H1 (cell line): ENCODE measurements at regions not wholly inside any gene's neighbourhood (a gene's known extent, or its start where the extent isn't known, plus 50 kb on each side); places are given as distances from the start of the nearest gene placed in this dataset.

Experiments
- CTCF ChIA-PET: fragments of 300-600 bp; sonication (Branson Sonifier 250); formaldehyde crosslinking; loops from one replicate; lab custom pipeline; 2021; ENCODE audit not compliant: partially characterized antibody; lab: Charles Lee
- POLR2A ChIA-PET: fragments of 300-600 bp; sonication (Branson Sonifier 250); formaldehyde crosslinking; loops from one replicate; lab custom pipeline; 2021; ENCODE audit warnings: inconsistent platforms; ENCODE audit not compliant: partially characterized antibody; lab: Charles Lee
- DNase-seq, 2 experiments: peaks; one replicate each; pipeline versions ENCODE4 v3.0.0 to v3.0.0-alpha.2; 2010 to 2022; ENCODE audit warnings: low spot score in 2 of 2, low read depth in 1 of 2, mixed read lengths in 1 of 2
- FAIRE-seq: peaks from 2 replicates; lab custom pipeline; 2011; peaks lifted over from hg19 to GRCh38; lab: Jason Lieb, UNC
- H2AFZ ChIP-seq: 2 replicates; pipeline ENCODE4 v1.8.1; 2012; ENCODE audit warnings: low read length, inconsistent platforms
- H2AK5ac ChIP-seq: 2 replicates; pipeline ENCODE4 v1.6.1; 2013; ENCODE audit warnings: low read depth, low read length
- H2BK120ac ChIP-seq: replicated peaks from 2 replicates; pipeline ENCODE3; 2013; ENCODE audit warnings: low read depth, low read length, inconsistent platforms
- H2BK12ac ChIP-seq: 2 replicates; pipeline ENCODE4 v1.6.1; 2013; ENCODE audit warnings: low read depth, low read length
- H2BK15ac ChIP-seq: 2 replicates; pipeline ENCODE4 v1.6.1; 2013; ENCODE audit warnings: low read length
- H2BK20ac ChIP-seq: 2 replicates; pipeline ENCODE4 v1.6.1; 2013; ENCODE audit warnings: low read length
- H2BK5ac ChIP-seq: 2 replicates; pipeline ENCODE4 v1.6.1; 2013; ENCODE audit warnings: low read depth, low read length
- H3K14ac ChIP-seq: 2 replicates; pipeline ENCODE4 v1.6.1; 2013; ENCODE audit warnings: inconsistent platforms; ENCODE audit not compliant: insufficient read length
- H3K18ac ChIP-seq: 2 replicates; pipeline ENCODE4 v1.6.1; 2013; ENCODE audit warnings: low read length; ENCODE audit errors: extremely low read depth
- H3K23ac ChIP-seq: 2 replicates; pipeline ENCODE4 v1.6.1; 2013; ENCODE audit warnings: inconsistent platforms; ENCODE audit not compliant: insufficient read length
- H3K23me2 ChIP-seq: 2 replicates; pipeline ENCODE4 v1.6.1; 2013; ENCODE audit warnings: low read depth, low read length
- H3K27ac ChIP-seq: 2 replicates; pipeline ENCODE4 v1.6.1; 2011; ENCODE audit warnings: low read depth, low read length, inconsistent platforms
- H3K27me3 ChIP-seq, 4 experiments: replicated peaks in 1 of 4; 1 replicate in 1 of 4; 2 replicates in 3 of 4; pipeline versions ENCODE4 v1.6.1 to v1.8.1; 2011 to 2013; ENCODE audit warnings: low read length in 3 of 4, mild to moderate bottlenecking in 3 of 4, inconsistent platforms in 2 of 4, mixed read lengths in 2 of 4, moderate library complexity in 1 of 4; ENCODE audit not compliant: control insufficient read depth in 3 of 4, insufficient read depth in 3 of 4; ENCODE audit errors: extremely low read depth in 1 of 4
- H3K36me3 ChIP-seq, 4 experiments: 2 replicates each; pipeline versions ENCODE4 v1.6.1 to v1.8.1; 2011 to 2013; ENCODE audit warnings: mild to moderate bottlenecking in 4 of 4, low read length in 3 of 4, moderate library complexity in 2 of 4, control low read depth in 1 of 4, inconsistent platforms in 1 of 4; ENCODE audit not compliant: insufficient read depth in 4 of 4, control insufficient read depth in 2 of 4
- H3K4ac ChIP-seq: replicated peaks from 2 replicates; pipeline ENCODE3; 2013; ENCODE audit warnings: low read length, low read depth, mixed read lengths, inconsistent platforms; ENCODE audit not compliant: insufficient read length
- H3K4me1 ChIP-seq, 4 experiments: replicated peaks in 1 of 4; 1 replicate in 1 of 4; 2 replicates in 3 of 4; pipeline versions ENCODE4 v1.6.1 to v1.8.1; 2011 to 2013; ENCODE audit warnings: low read length in 3 of 4, inconsistent platforms in 2 of 4, mixed read lengths in 1 of 4; ENCODE audit not compliant: insufficient read depth in 4 of 4, control insufficient read depth in 3 of 4
- H3K4me2 ChIP-seq, 2 experiments: 2 replicates each; pipeline versions ENCODE4 v1.6.1 to v1.8.1; 2011 to 2013; ENCODE audit warnings: low read depth in 2 of 2, low read length in 2 of 2, control low read depth in 1 of 2, inconsistent platforms in 1 of 2, mild to moderate bottlenecking in 1 of 2; ENCODE audit not compliant: insufficient read depth in 1 of 2
- H3K4me3 ChIP-seq, 4 experiments: fragments of 200-600, 300-600 bp in 1 of 4; sonication (generic), shearing (Covaris generic), sonication (Bioruptor Twin) in 1 of 4; 2 replicates each; pipeline versions ENCODE4 v1.5.1 to v1.8.1; 2011 to 2016; ENCODE audit warnings: low read length in 4 of 4, low read depth in 3 of 4, control low read depth in 2 of 4, inconsistent platforms in 2 of 4, mild to moderate bottlenecking in 2 of 4, mixed read lengths in 1 of 4, moderate library complexity in 1 of 4; ENCODE audit not compliant: insufficient read depth in 2 of 4; ENCODE audit errors: extremely low read depth in 1 of 4
- H3K56ac ChIP-seq: replicated peaks from 2 replicates; pipeline ENCODE3; 2013; ENCODE audit warnings: low read depth, mild to moderate bottlenecking, mixed read lengths, low read length, inconsistent platforms; ENCODE audit not compliant: insufficient read length
- H3K79me1 ChIP-seq: 2 replicates; pipeline ENCODE4 v1.6.1; 2013; ENCODE audit warnings: low read depth, low read length, control low read depth
- H3K79me2 ChIP-seq, 2 experiments: 2 replicates each; pipeline versions ENCODE4 v1.6.1 to v1.8.1; 2012 to 2013; ENCODE audit warnings: low read length in 2 of 2, mild to moderate bottlenecking in 2 of 2, inconsistent platforms in 1 of 2; ENCODE audit not compliant: insufficient read depth in 2 of 2, control insufficient read depth in 1 of 2
- H3K9ac ChIP-seq, 4 experiments: replicated peaks in 1 of 4; 1 replicate in 1 of 4; 2 replicates in 3 of 4; pipeline versions ENCODE4 v1.6.1 to v1.8.1; 2011 to 2013; ENCODE audit warnings: low read depth in 3 of 4, low read length in 3 of 4, control low read depth in 2 of 4, mild to moderate bottlenecking in 2 of 4, moderate library complexity in 2 of 4, inconsistent platforms in 1 of 4; ENCODE audit errors: extremely low read depth in 1 of 4
- H3K9me3 ChIP-seq, 2 experiments: 2 replicates each; pipeline versions ENCODE4 v1.6.1 to v1.8.1; 2012 to 2013; ENCODE audit warnings: mild to moderate bottlenecking in 2 of 2, moderate library complexity in 2 of 2, control low read depth in 1 of 2, inconsistent platforms in 1 of 2, low read depth in 1 of 2, low read length in 1 of 2, mixed read lengths in 1 of 2; ENCODE audit not compliant: insufficient read depth in 2 of 2
- H4K20me1 ChIP-seq, 2 experiments: replicated peaks in 1 of 2; 2 replicates each; pipeline versions ENCODE3 to v1.8.1; 2011 to 2013; ENCODE audit warnings: inconsistent platforms in 2 of 2, low read length in 2 of 2, mild to moderate bottlenecking in 1 of 2; ENCODE audit not compliant: insufficient read depth in 2 of 2, control insufficient read depth in 1 of 2
- H4K5ac ChIP-seq: 2 replicates; pipeline ENCODE4 v1.6.1; 2013; ENCODE audit warnings: low read length, low read depth, mixed read lengths, inconsistent platforms; ENCODE audit not compliant: insufficient read length
- H4K8ac ChIP-seq: 2 replicates; pipeline ENCODE4 v1.8.0; 2013; ENCODE audit warnings: mild to moderate bottlenecking, moderate library complexity, low read length, inconsistent platforms; ENCODE audit not compliant: insufficient read depth; ENCODE audit errors: extremely low read depth
- H4K91ac ChIP-seq: replicated peaks from 2 replicates; pipeline ENCODE3; 2013; ENCODE audit warnings: low read length, mixed read lengths, inconsistent platforms; ENCODE audit not compliant: insufficient read length
- ASH2L ChIP-seq: fragments of 200-600, 300-600 bp; sonication (generic); IDR thresholded peaks from one replicate; pipeline ENCODE4 v1.7.1; 2017; ENCODE audit warnings: low read length
- CREB1 ChIP-seq: IDR thresholded peaks from 2 replicates; pipeline ENCODE4 v1.6.1; 2012; ENCODE audit warnings: inconsistent platforms
- WGBS, 2 experiments: shearing (Covaris generic) in 1 of 2; methylation state at CpG; one replicate each; pipeline versions ENCODE4 v1.1.6 to v1.1.7; 2013 to 2015; ENCODE audit warnings: low lambda C conversion rate in 2 of 2, mixed read lengths in 2 of 2, inconsistent platforms in 1 of 2, low coverage in 1 of 2, missing lambda C conversion rate in 1 of 2; ENCODE audit not compliant: insufficient replicate concordance in 2 of 2, insufficient coverage in 1 of 2, insufficient read length in 1 of 2; ENCODE audit errors: extremely low coverage in 1 of 2, missing lambda C conversion rate in 1 of 2; 5-methylcytosine and 5-hydroxymethylcytosine counted together
- TF ChIP-seq, protein P1 (sequence below): IDR thresholded peaks from 2 replicates; pipeline ENCODE4 v1.6.1; 2012; ENCODE audit warnings: inconsistent platforms

GRCh38 chr10:131371571-131371970 is 60.0 kb upstream of the TCERG1L start:
- FAIRE-seq, result no peak
- no peak overlapping the region for H3K23ac ChIP-seq
- POLR2A ChIA-PET, result no interaction called here
- no peak overlapping the region for H4K91ac ChIP-seq
- no peak overlapping the region for H2AFZ ChIP-seq
- H2BK20ac ChIP-seq, result no peak overlapping the region
- H3K27me3 ChIP-seq, result no peaks in the 10 kb centered on the region
- no peak overlapping the region for H4K8ac ChIP-seq
- H2BK5ac ChIP-seq, result no peak overlapping the region
- H3K9me3 ChIP-seq, result peaks cover 0 to 8% of the 10 kb centered on the region in 2 experiments; a peak in 2 of 4 replicates
- H2BK120ac ChIP-seq, result no peak overlapping the region
- DNase-seq, result no peak
- no peaks in the 10 kb centered on the region for H3K36me3 ChIP-seq
- no peaks in the 10 kb centered on the region for H3K4me1 ChIP-seq
- H3K9ac ChIP-seq, result no peak overlapping the region
- CTCF ChIA-PET, result interaction anchor here (0.7 to 2.6 kb wide), 4 partner anchors 10 to 454 kb away, joined by 3 to 8 read pairs (median 3); no protein-coding TSS in a partner anchor
- no peaks in the 10 kb centered on the region for H3K79me2 ChIP-seq
- no peak overlapping the region for H3K4me2 ChIP-seq
- H4K20me1 ChIP-seq, result no peaks in the 10 kb centered on the region
- H3K18ac ChIP-seq, result no peak overlapping the region
- H3K4ac ChIP-seq, result no peak overlapping the region
- TF ChIP-seq ASH2L (no peak), CREB1 (no peak)
- TF ChIP-seq, protein P1, sequence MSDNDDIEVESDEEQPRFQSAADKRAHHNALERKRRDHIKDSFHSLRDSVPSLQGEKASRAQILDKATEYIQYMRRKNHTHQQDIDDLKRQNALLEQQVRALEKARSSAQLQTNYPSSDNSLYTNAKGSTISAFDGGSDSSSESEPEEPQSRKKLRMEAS, result no peak
- H2AK5ac ChIP-seq, result no peak overlapping the region
- no peak overlapping the region for H3K56ac ChIP-seq
- 75% methylated on average over 7 of the region's 8 CpGs; no CpG with 5 or more reads in 1 of the 2 experiments for WGBS, 2 experiments
- H3K27ac ChIP-seq, result no peak overlapping the region
- no peak overlapping the region for H2BK12ac ChIP-seq
- H4K5ac ChIP-seq, result no peak overlapping the region
- no peak overlapping the region for H3K4me3 ChIP-seq
- no peaks in the 10 kb centered on the region for H3K23me2 ChIP-seq
- H3K79me1 ChIP-seq, result no peaks in the 10 kb centered on the region
- no peak overlapping the region for H2BK15ac ChIP-seq
- H3K14ac ChIP-seq, result no peak overlapping the region
